HG03139 (cell line): ENCODE measurements at regions not wholly inside any gene's neighbourhood (a gene's known extent, or its start where the extent isn't known, plus 50 kb on each side); places are given as distances from the start of the nearest gene placed in this dataset.

Source experiments
- ATAC-seq: cut with Tn5 transposase; IDR thresholded peaks from one replicate; pipeline ENCODE4 v1.9.1; 2021; ENCODE audit not compliant: unreplicated experiment

DNA sequence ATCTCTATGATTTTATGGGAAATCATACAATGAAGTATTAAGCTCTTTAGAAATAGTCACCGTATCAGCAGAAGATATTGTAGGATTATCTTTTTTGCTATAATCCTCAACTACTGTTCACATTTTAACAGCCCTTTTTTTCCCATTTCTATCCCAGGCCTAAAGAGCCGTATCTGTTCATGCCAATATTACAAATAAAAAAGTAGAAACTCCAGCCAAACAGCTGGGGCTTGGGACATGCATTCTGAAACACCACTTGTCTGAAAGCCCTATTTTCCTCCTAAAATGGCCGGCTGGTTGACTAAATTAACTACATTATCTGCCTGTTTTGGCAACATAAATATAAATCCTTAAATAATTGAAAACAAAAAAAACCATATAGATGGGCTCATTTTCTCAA lies 477.8 kb downstream of the CDH2 start:
- no peak for ATAC-seq

- no peak for ATAC-seq
Measured at GRCh38 chr18:27696148-27696547, 480.8 kb downstream of the CDH2 start.

- ATAC-seq: no peak
Measured at GRCh38 chr18:27695503-27695902, 481.4 kb downstream of the CDH2 start.

- no peak for ATAC-seq
Measured at GRCh38 chr18:27695052-27695451, 481.9 kb downstream of the CDH2 start.

DNA sequence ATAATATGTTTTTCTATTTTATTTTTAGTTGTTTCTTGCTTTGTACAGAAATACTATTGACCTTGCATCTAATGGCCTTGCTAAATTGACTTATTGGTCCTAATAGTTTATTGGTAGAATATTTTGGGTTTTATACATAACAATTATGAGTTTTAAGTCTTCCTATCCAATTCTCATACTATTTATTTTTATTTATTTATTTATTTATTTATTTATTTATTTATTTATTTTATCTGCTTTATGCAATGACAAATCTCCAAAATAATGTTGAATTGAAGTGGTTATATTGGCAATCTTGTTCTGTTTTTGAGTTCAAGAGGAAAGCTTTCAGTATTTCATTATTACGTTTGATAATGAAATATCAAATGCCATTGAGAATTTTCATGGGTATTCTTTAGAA lies 488.3 kb downstream of the CDH2 start:
- no peak for ATAC-seq

DNA sequence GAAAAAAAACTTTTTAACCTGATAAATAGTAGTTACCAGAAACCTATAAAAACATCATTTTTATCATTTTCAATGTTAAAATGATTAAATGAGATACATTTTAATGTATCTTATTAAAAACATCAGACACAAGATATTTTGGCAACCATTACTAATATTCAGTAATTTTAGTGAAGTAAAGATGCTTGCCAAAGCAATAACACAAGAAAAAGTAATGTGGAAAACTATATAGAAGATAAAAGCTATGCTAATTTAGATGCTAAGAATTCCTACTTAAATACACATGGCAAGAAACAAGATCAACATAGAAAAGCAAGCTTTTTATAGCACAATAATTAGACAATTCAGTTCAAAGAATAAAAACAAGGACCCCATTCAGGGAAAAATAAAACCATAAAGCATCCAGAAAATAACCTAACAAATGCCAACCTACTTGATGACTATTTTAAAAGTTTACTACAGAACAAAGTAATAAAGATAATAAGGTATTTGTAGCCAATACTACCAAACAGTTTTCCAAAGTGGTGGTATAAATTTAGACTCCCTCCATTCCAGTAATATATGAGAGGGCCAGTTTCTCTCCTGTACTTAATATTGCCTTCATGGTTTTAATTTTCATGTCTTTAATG lies 489.5 kb downstream of the CDH2 start:
- no peak for ATAC-seq

DNA sequence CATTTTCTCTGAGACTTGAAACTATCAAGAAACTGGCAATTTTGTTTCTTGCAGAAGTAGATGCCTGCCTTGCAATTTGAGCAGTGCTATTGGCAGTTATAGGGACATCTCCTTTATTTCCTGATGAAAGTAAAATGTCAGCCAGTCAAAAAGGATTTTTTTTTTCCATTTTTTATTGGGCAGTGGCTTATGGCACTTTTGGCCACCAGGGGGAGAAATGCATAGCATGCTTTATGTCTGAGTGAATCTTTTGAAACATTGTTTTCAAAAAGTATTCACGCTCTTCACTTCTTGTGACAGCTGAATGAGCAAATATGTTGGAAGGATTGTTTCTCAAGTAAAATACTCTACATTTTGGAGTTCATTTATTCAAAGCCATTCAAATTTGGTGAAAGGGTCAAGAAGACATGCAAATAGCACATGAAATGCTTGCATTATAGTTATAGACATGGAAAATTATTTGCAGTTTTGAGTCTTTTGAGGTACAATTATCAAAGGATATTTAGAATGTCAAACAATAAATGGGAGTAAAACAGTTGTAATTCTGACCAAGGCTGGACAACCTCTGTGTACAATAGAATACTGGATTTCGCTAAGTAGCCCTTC lies 491.0 kb downstream of the CDH2 start:
- ATAC-seq: no peak

DNA sequence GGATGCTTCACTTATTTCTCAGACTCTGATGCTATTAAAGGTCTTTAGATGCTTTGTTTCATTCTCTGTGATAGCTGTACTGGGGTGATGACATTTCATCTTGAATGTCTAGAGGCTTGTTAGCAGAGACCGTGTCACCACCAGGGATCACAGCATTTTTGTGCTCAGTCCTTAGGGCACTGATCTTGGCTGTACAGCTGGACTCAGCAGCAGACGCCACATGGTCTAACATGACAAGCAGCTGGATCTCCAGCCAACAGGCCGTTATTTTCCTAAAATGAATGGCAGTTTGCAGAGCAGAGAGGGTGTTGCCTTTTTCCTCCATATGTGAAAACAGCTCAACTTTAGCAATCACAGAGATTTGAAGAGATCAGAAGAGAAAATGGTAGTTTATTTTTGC lies 491.8 kb downstream of the CDH2 start:
- no peak for ATAC-seq

DNA sequence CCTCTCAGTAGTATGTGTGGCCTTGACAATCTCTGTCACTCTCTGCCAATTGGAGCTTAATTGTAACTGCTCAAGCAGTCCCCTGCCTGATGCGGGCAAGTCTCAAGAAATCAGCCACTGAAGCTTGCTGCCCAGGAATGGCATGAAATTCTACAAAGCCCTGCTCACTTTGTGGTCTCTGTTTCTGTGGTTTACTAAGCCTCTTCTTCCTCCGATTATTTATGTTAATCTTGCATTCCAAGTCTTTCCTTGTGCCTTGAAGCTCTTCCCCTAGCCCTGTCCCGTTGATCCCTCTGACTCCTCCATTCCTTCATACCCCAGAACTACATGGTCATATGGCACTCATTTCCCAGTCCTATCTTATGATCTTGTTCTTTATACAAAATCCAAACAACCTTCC lies 489.3 kb upstream of the CHST9 start:
- ATAC-seq: no peak

GRCh38 chr18:27673861-27674260 lies 488.8 kb upstream of the CHST9 start:
- ATAC-seq: no peak

GRCh38 chr18:27668158-27668557 lies 483.1 kb upstream of the CHST9 start:
- ATAC-seq: no peak

DNA sequence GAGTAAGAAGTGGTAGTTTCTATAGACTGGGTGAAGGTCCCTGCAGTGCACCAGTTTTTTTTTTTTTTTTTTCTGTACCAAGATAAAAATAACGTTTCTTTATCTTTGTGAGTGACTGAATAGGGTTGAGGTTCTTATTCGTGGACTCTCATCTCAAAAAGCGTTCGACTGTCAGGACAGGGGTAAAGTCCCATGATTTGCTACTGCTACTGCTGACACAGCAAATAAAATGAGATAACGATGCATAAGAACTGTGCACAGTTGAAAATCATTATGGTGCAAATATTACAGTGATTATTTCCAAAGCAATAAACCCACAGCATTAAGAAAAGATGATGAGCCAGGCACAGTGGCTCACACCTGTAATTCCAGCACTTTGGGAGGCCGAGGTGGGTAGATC lies 482.0 kb upstream of the CHST9 start:
- no peak for ATAC-seq

DNA sequence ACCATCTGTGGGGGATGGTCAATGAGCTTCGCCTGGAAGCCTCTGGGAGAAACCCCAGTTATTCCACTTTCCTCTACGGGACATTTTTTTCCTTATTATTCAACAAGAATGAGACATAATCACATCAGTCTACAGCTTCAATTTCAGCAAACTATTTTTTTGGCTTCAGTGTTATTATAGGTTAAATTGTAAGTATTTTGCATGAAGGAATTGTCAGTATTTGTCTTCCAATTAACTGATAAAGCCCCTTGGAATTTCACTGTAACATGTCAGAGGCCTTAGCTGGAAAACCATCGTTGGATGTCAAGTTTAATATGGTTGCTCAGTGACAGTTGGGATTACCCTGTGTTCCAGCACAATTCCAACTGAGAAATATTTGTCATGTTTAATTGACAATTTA lies 480.9 kb upstream of the CHST9 start:
- no peak for ATAC-seq

DNA sequence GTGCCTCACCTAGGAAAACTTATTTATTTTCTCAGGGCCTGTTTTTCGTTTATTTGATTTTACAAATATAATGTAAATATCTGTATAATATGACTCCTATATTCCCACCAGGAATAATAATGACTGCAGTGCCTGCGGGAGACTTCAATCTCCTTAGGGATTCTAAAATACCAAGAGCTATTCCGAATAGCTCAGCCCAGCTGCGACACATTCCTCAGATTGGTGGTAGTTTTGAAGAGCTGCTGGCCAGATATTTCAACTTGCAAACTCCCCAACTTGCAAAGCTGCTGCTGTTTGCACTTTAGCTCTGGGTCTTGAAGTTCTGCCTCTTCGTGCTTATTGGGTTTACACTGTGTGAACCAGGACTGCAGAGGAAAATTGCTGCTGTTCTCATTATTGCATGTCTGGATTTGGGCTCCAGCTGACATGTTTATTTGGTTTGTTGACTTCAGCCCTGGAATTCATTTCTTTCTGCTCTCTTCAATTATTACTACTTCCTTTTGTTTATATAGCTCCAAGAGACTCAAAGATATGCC lies 480.2 kb upstream of the CHST9 start:
- no peak for ATAC-seq

GRCh38 chr18:27662949-27663348 lies 477.8 kb upstream of the CHST9 start:
- no peak for ATAC-seq

- ATAC-seq: no peak
Measured at GRCh38 chr18:27662537-27662936, 477.4 kb upstream of the CHST9 start.

GRCh38 chr18:27661320-27662018 lies 476.4 kb upstream of the CHST9 start:
- no peak for ATAC-seq

DNA sequence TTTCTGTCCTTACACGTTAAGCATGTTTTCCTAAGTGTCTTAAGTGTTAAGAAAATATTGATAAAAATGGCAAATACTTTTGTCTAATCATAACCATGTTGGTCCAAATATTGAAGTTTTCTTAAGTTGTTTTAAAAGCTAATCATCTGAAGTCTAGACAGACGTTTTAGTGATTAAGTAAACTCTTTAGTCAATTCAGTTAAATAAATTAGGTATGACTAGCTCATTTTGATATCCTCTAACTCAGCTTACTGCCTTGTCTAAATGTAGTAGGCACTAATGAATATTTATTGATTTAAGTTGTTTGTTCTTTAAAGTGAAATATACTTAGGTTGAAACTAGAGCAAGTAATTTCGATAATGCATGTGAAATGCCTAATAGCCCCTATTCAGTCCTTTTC lies 471.8 kb upstream of the CHST9 start:
- no peak for ATAC-seq

- no peak for ATAC-seq
Measured at GRCh38 chr18:27656167-27656778, 471.2 kb upstream of the CHST9 start.

- no peak for ATAC-seq
Measured at GRCh38 chr18:27653247-27653646, 468.1 kb upstream of the CHST9 start.

DNA sequence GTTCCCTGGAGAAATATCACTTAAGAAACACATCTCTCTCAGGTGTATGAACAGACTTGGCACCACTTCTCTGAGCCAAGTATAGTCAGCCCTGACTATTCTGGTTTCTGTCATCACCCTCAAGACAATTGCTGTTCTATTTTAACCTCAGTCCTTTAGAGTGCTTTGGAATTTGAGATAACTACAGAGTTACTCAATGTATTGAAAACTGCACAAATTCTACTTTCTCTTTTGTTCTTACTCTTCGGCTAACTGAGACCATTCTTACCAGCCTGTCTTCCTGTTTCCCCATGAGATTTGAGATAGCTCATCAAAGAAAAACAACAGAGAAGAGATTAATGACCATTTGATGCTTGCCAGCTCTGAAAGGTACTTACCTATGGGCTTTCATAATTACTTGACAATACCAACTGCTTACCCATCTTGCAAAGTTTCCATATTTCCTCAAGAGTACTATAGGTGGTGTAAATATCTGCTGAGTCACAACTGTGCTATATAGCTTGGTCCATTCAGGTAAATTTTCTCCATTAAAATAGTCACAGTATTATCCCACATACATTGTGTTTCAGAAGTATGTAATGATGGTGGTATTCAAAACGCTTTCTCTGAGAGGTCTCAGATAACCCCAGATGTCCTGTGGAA lies 467.5 kb upstream of the CHST9 start:
- ATAC-seq: no peak
